ENCODE measurements at regions not wholly inside any gene's neighbourhood (a gene's known extent, or its start where the extent isn't known, plus 50 kb on each side); places are given as distances from the start of the nearest gene placed in this dataset.

GRCh38 chr10:120069700-120070099, 177.2 kb downstream of the SEC23IP start:
- TF ChIP-seq Cebpa-rat (IDR thresholded peaks at IDR 0.05), result peak in 4 of 11 experiments; percentile 9 to 65 (median 22); a peak in 3 of 22 replicates

GRCh38 chr10:120075349-120075748, 182.8 kb downstream of the SEC23IP start:
- Histone ChIP-seq H3K4me1 (peaks cover 0 to 1% (median 0%) of the 10 kb centered on the region in 10 experiments; a peak in 1 of 20 replicates), H3K36me3 (no peaks in the 10 kb centered on the region), H3K27ac (no peak overlapping the region), H3K9ac (no peak overlapping the region), H3K9me3 (replicated peaks in 1 of 11) (peaks cover 6 to 29% (median 10%) of the 10 kb centered on the region in 11 experiments; a peak in 20 of 22 replicates), H3K27me3 (no peaks in the 10 kb centered on the region), H4K20me1 (no peaks in the 10 kb centered on the region), H3K4me3 (no peak overlapping the region), H3K4me2 (no peak overlapping the region)
- no peak for TF ChIP-seq Cebpa-rat (IDR thresholded peaks at IDR 0.05)

More at GRCh38 chr10:120069700-120070099, 177.2 kb downstream of the SEC23IP start:
- peaks cover 0 to 12% (median 5%) of the 10 kb centered on the region in 10 experiments; a peak in 12 of 20 replicates for H3K4me1 ChIP-seq
- H3K27me3 ChIP-seq, result no peaks in the 10 kb centered on the region
- H3K27ac ChIP-seq, result no peak overlapping the region
- no peaks in the 10 kb centered on the region for H4K20me1 ChIP-seq
- H3K4me3 ChIP-seq, result no peak overlapping the region
- peaks cover 6 to 38% (median 23%) of the 10 kb centered on the region in 11 experiments; a peak in 20 of 22 replicates for H3K9me3 ChIP-seq (replicated peaks in 1 of 11)
- no peaks in the 10 kb centered on the region for H3K36me3 ChIP-seq
- H3K9ac ChIP-seq, result no peak overlapping the region
- peak overlapping the region in 9 of 11 experiments; percentile 8 to 62 (median 23); a peak in 10 of 22 replicates for H3K4me2 ChIP-seq

GRCh38 chr10:120076996-120077706, 184.6 kb downstream of the SEC23IP start:
- H4K20me1 ChIP-seq, result no peaks in the 10 kb centered on the region
- H3K27ac ChIP-seq, result no peak overlapping the region
- H3K9me3 ChIP-seq (replicated peaks in 1 of 11), result peaks cover 6 to 22% (median 8%) of the 10 kb centered on the region in 11 experiments; a peak in 20 of 22 replicates
- no peaks in the 10 kb centered on the region for H3K4me1 ChIP-seq
- no peaks in the 10 kb centered on the region for H3K27me3 ChIP-seq
- no peak overlapping the region for H3K4me2 ChIP-seq
- H3K36me3 ChIP-seq, result no peaks in the 10 kb centered on the region
- no peak overlapping the region for H3K9ac ChIP-seq
- no peak for TF ChIP-seq Cebpa-rat (IDR thresholded peaks at IDR 0.05)
- H3K4me3 ChIP-seq, result no peak overlapping the region

GRCh38 chr10:120077707-120078492, 185.4 kb downstream of the SEC23IP start:
- Histone ChIP-seq H3K4me3 (no peak overlapping the region), H3K9me3 (replicated peaks in 1 of 11) (peaks cover 5 to 19% (median 7%) of the 10 kb centered on the region in 11 experiments; a peak in 20 of 22 replicates), H3K27ac (no peak overlapping the region), H3K36me3 (no peaks in the 10 kb centered on the region), H3K4me2 (no peak overlapping the region), H3K4me1 (no peaks in the 10 kb centered on the region), H4K20me1 (no peaks in the 10 kb centered on the region), H3K27me3 (no peaks in the 10 kb centered on the region), H3K9ac (no peak overlapping the region)
- peak in 4 of 11 experiments; percentile 9 to 42 (median 28); a peak in 1 of 22 replicates for TF ChIP-seq Cebpa-rat (IDR thresholded peaks at IDR 0.05)

GRCh38 chr10:120085096-120085796, 192.7 kb downstream of the SEC23IP start:
- Histone ChIP-seq H3K27ac (no peak overlapping the region), H3K4me2 (no peak overlapping the region), H3K36me3 (no peaks in the 10 kb centered on the region), H3K4me3 (no peak overlapping the region), H3K27me3 (no peaks in the 10 kb centered on the region), H3K9ac (no peak overlapping the region), H3K9me3 (replicated peaks in 1 of 11) (peaks cover 9 to 26% (median 16%) of the 10 kb centered on the region in 11 experiments; a peak in 21 of 22 replicates), H4K20me1 (no peaks in the 10 kb centered on the region), H3K4me1 (no peaks in the 10 kb centered on the region)
- no peak for TF ChIP-seq Cebpa-rat (IDR thresholded peaks at IDR 0.05)

- Histone ChIP-seq H3K4me1 (no peaks in the 10 kb centered on the region), H4K20me1 (no peaks in the 10 kb centered on the region), H3K4me3 (no peak overlapping the region), H3K27ac (no peak overlapping the region), H3K9me3 (replicated peaks in 1 of 11) (peaks cover 9 to 26% (median 16%) of the 10 kb centered on the region in 11 experiments; a peak in 21 of 22 replicates), H3K36me3 (no peaks in the 10 kb centered on the region), H3K27me3 (no peaks in the 10 kb centered on the region), H3K4me2 (no peak overlapping the region), H3K9ac (no peak overlapping the region)
- TF ChIP-seq Cebpa-rat (IDR thresholded peaks at IDR 0.05), result no peak
Measured at GRCh38 chr10:120086066-120086465, 193.5 kb downstream of the SEC23IP start.

- Histone ChIP-seq H3K9ac (no peak overlapping the region), H3K9me3 (replicated peaks in 1 of 11) (peaks cover 9 to 26% (median 16%) of the 10 kb centered on the region in 11 experiments; a peak in 21 of 22 replicates), H3K4me3 (no peak overlapping the region), H3K27me3 (no peaks in the 10 kb centered on the region), H3K36me3 (no peaks in the 10 kb centered on the region), H3K4me2 (no peak overlapping the region), H4K20me1 (no peaks in the 10 kb centered on the region), H3K27ac (no peak overlapping the region), H3K4me1 (no peaks in the 10 kb centered on the region)
- TF ChIP-seq Cebpa-rat (IDR thresholded peaks at IDR 0.05), result no peak
Measured at GRCh38 chr10:120087109-120087508, 194.6 kb downstream of the SEC23IP start.

GRCh38 chr10:120095875-120096274, 203.3 kb downstream of the SEC23IP start:
- H3K27me3 ChIP-seq, result no peaks in the 10 kb centered on the region
- H3K4me2 ChIP-seq, result no peak overlapping the region
- H3K36me3 ChIP-seq, result no peaks in the 10 kb centered on the region
- TF ChIP-seq Cebpa-rat (IDR thresholded peaks at IDR 0.05), result no peak
- H3K27ac ChIP-seq, result no peak overlapping the region
- H4K20me1 ChIP-seq, result no peaks in the 10 kb centered on the region
- no peaks in the 10 kb centered on the region for H3K4me1 ChIP-seq
- H3K9ac ChIP-seq, result no peak overlapping the region
- H3K9me3 ChIP-seq (replicated peaks in 1 of 11), result peaks cover 0 to 9% (median 0%) of the 10 kb centered on the region in 11 experiments; a peak in 5 of 22 replicates
- H3K4me3 ChIP-seq, result no peak overlapping the region

- no peaks in the 10 kb centered on the region for H4K20me1 ChIP-seq
- H3K27ac ChIP-seq, result no peak overlapping the region
- H3K4me3 ChIP-seq, result no peak overlapping the region
- no peaks in the 10 kb centered on the region for H3K27me3 ChIP-seq
- TF ChIP-seq Cebpa-rat (IDR thresholded peaks at IDR 0.05), result no peak
- no peak overlapping the region for H3K4me2 ChIP-seq
- H3K36me3 ChIP-seq, result no peaks in the 10 kb centered on the region
- H3K9ac ChIP-seq, result no peak overlapping the region
- H3K9me3 ChIP-seq (replicated peaks in 1 of 11), result peaks cover 0 to 9% (median 0%) of the 10 kb centered on the region in 11 experiments; a peak in 5 of 22 replicates
- H3K4me1 ChIP-seq, result no peaks in the 10 kb centered on the region
Measured at GRCh38 chr10:120097766-120098165, 205.2 kb downstream of the SEC23IP start.
